ENCODE measurements at regions not wholly inside any gene's neighbourhood (a gene's known extent, or its start where the extent isn't known, plus 50 kb on each side); places are given as distances from the start of the nearest gene placed in this dataset.
"Not testable (repeated sequence)": the region's sequence is repeated elsewhere in the genome, so short reads cannot be mapped to it uniquely, and the experiment has no call there.

- no peak for DNase-seq (ENCODE audit: low spot score)
These were observed 54.4 kb upstream of the IQCM start for GRCh38 chr4:149870008-149870407.

- no peak for DNase-seq (ENCODE audit: low spot score)
These were observed 66.1 kb upstream of the IQCM start for GRCh38 chr4:149881744-149882143.

- no peak for DNase-seq (ENCODE audit: low spot score)
These were observed 66.6 kb upstream of the IQCM start for GRCh38 chr4:149882251-149882650.

GRCh38 chr4:149884046-149884445 is 68.4 kb upstream of the IQCM start:
- DNase-seq (ENCODE audit: low spot score), result no peak

- no peak for DNase-seq (ENCODE audit: low spot score)
These were observed 69.0 kb upstream of the IQCM start for GRCh38 chr4:149884529-149885181.

GRCh38 chr4:149885896-149886295 is 70.3 kb upstream of the IQCM start:
- DNase-seq (ENCODE audit: low spot score), result no peak

- DNase-seq (ENCODE audit: low spot score), result no peak
These were observed 71.3 kb upstream of the IQCM start for GRCh38 chr4:149886786-149887490.

- no peak for DNase-seq (ENCODE audit: low spot score)
These were observed 74.3 kb upstream of the IQCM start for GRCh38 chr4:149889991-149890390.

- DNase-seq (ENCODE audit: low spot score), result no peak
These were observed 74.9 kb upstream of the IQCM start for GRCh38 chr4:149890531-149890930.

- no peak for DNase-seq (ENCODE audit: low spot score)
These were observed 75.8 kb upstream of the IQCM start for GRCh38 chr4:149891426-149891825.

GRCh38 chr4:149896432-149896831 is 80.8 kb upstream of the IQCM start:
- DNase-seq (ENCODE audit: low spot score), result no peak

GRCh38 chr4:149897783-149898182 is 82.1 kb upstream of the IQCM start:
- peak; percentile 27 for DNase-seq (ENCODE audit: low spot score)

- no peak for DNase-seq (ENCODE audit: low spot score)
These were observed 85.5 kb upstream of the IQCM start for GRCh38 chr4:149901128-149901527.

- no peak for DNase-seq (ENCODE audit: low spot score)
These were observed 86.6 kb upstream of the IQCM start for GRCh38 chr4:149902242-149902641.

GRCh38 chr4:149910177-149910576 is 94.5 kb upstream of the IQCM start:
- no peak for DNase-seq (ENCODE audit: low spot score)

GRCh38 chr4:149910604-149911350 is 95.1 kb upstream of the IQCM start:
- no peak for DNase-seq (ENCODE audit: low spot score)

GRCh38 chr4:149911354-149911753 is 95.7 kb upstream of the IQCM start:
- no peak for DNase-seq (ENCODE audit: low spot score)

- no peak for DNase-seq (ENCODE audit: low spot score)
These were observed 96.4 kb upstream of the IQCM start for GRCh38 chr4:149912000-149912399.

GRCh38 chr4:149914119-149915115 is 98.8 kb upstream of the IQCM start:
- DNase-seq (ENCODE audit: low spot score), result peak; percentile 53

GRCh38 chr4:149915735-149916134 is 100.1 kb upstream of the IQCM start:
- DNase-seq (ENCODE audit: low spot score), result not testable (repeated sequence)

- DNase-seq (ENCODE audit: low spot score), result no peak
These were observed 108.1 kb upstream of the IQCM start for GRCh38 chr4:149923736-149924135.

GRCh38 chr4:149927514-149927913 is 111.9 kb upstream of the IQCM start:
- DNase-seq (ENCODE audit: low spot score), result no peak
